GM10266 (cell line): ENCODE measurements at regions not wholly inside any gene's neighbourhood (a gene's known extent, or its start where the extent isn't known, plus 50 kb on each side); places are given as distances from the start of the nearest gene placed in this dataset.
"Not testable (repeated sequence)": the region's sequence is repeated elsewhere in the genome, so short reads cannot be mapped to it uniquely, and the experiment has no call there.

Experiments
- DNase-seq: peaks from one replicate; pipeline ENCODE4 v3.0.0; 2012; ENCODE audit errors: extremely low spot score
- CTCF ChIP-seq: IDR thresholded peaks from 2 replicates; pipeline ENCODE4 v1.5.1; 2012; ENCODE audit warnings: mild to moderate bottlenecking, low read depth; ENCODE audit not compliant: control insufficient read depth, insufficient read depth; ENCODE audit errors: missing control alignments

- DNase-seq, result no peak
- no peak for TF ChIP-seq CTCF
Measured at GRCh38 chr5:124614836-124615385, 131.5 kb downstream of the ZNF608 start.

GRCh38 chr5:124614105-124614504 lies 132.3 kb downstream of the ZNF608 start:
- DNase-seq, result no peak

GRCh38 chr5:124613273-124613953 lies 133.0 kb downstream of the ZNF608 start:
- DNase-seq, result no peak

More at GRCh38 chr5:124614105-124614504, 132.3 kb downstream of the ZNF608 start:
- TF ChIP-seq CTCF, result no peak

GRCh38 chr5:124612023-124612422 lies 134.4 kb downstream of the ZNF608 start:
- no peak for TF ChIP-seq CTCF
- no peak for DNase-seq

More at GRCh38 chr5:124613273-124613953, 133.0 kb downstream of the ZNF608 start:
- no peak for TF ChIP-seq CTCF

GRCh38 chr5:124611262-124611661 lies 135.2 kb downstream of the ZNF608 start:
- DNase-seq, result not testable (repeated sequence)

GRCh38 chr5:124609685-124610084 lies 136.8 kb downstream of the ZNF608 start:
- not testable (repeated sequence) for DNase-seq

GRCh38 chr5:124606543-124606942 lies 139.9 kb downstream of the ZNF608 start:
- no peak for TF ChIP-seq CTCF
- no peak for DNase-seq

GRCh38 chr5:124606093-124606492 lies 140.3 kb downstream of the ZNF608 start:
- no peak for TF ChIP-seq CTCF

More at GRCh38 chr5:124606093-124606492, 140.3 kb downstream of the ZNF608 start:
- DNase-seq, result no peak
